Anterior cingulate cortex (tissue), 58 donors: ENCODE measurements at regions not wholly inside any gene's neighbourhood (a gene's known extent, or its start where the extent isn't known, plus 50 kb on each side); places are given as distances from the start of the nearest gene placed in this dataset.
A peak's percentile ranks its signal among the peaks of the same experiment; 100 is the strongest.
"Not testable (repeated sequence)": the region's sequence is repeated elsewhere in the genome, so short reads cannot be mapped to it uniquely, and the experiment has no call there.

Source experiments
- DNase-seq, 58 donors: peaks; one replicate each; lab custom pipeline; 2025; lab: John Stamatoyannopoulos, UW

- no peak for DNase-seq
These were observed 76.9 kb upstream of the YWHAQ start for GRCh38 chr2:9707611-9708160.

- no peak for DNase-seq
These were observed 78.1 kb upstream of the YWHAQ start for GRCh38 chr2:9708683-9709538.

GRCh38 chr2:9709539-9710285 is 78.9 kb upstream of the YWHAQ start:
- DNase-seq: peak in 7 of 58 donors; percentile 5 to 20 (median 16)

- no peak for DNase-seq
These were observed 79.5 kb upstream of the YWHAQ start for GRCh38 chr2:9710311-9710710.

GRCh38 chr2:9712263-9712662 is 81.5 kb upstream of the YWHAQ start:
- no peak for DNase-seq

- no peak for DNase-seq
These were observed 83.9 kb upstream of the YWHAQ start for GRCh38 chr2:9714630-9715214.

GRCh38 chr2:9715238-9715637 is 84.4 kb upstream of the YWHAQ start:
- no peak for DNase-seq

- no peak for DNase-seq
These were observed 87.2 kb upstream of the YWHAQ start for GRCh38 chr2:9717886-9718451.

GRCh38 chr2:9720352-9721093 is 89.7 kb upstream of the YWHAQ start:
- DNase-seq: no peak

GRCh38 chr2:9721344-9721743 is 90.5 kb upstream of the YWHAQ start:
- no peak for DNase-seq

GRCh38 chr2:9722451-9722850 is 91.7 kb upstream of the YWHAQ start:
- DNase-seq: no peak

- no peak for DNase-seq
These were observed 93.8 kb upstream of the YWHAQ start for GRCh38 chr2:9724565-9724964.

- DNase-seq: no peak
These were observed 94.3 kb upstream of the YWHAQ start for GRCh38 chr2:9725106-9725505.

GRCh38 chr2:9726016-9726415 is 95.2 kb upstream of the YWHAQ start:
- not testable (repeated sequence) for DNase-seq

GRCh38 chr2:9730523-9730922 is 99.7 kb upstream of the YWHAQ start:
- DNase-seq: not testable (repeated sequence)

GRCh38 chr2:9732824-9733223 is 102.0 kb upstream of the YWHAQ start:
- no peak for DNase-seq

GRCh38 chr2:9734308-9734707 is 103.5 kb upstream of the YWHAQ start:
- DNase-seq: no peak

- no peak for DNase-seq
These were observed 104.5 kb upstream of the YWHAQ start for GRCh38 chr2:9735335-9735734.

GRCh38 chr2:9736021-9736420 is 105.2 kb upstream of the YWHAQ start:
- no peak for DNase-seq
